GM23338 (cell line): ENCODE measurements at regions not wholly inside any gene's neighbourhood (a gene's known extent, or its start where the extent isn't known, plus 50 kb on each side); places are given as distances from the start of the nearest gene placed in this dataset.

Experiments
- ATAC-seq: fragments of 200-7000 bp; cut with Tn5 transposase; 3 replicates; pipeline ENCODE4 v1.9.1; 2020
- DNase-seq: peaks from one replicate; pipeline ENCODE4 v3.0.0-alpha.2; 2015; ENCODE audit warnings: low spot score
- H2AFZ ChIP-seq: fragments of 200-600 bp; sonication (generic); 2 replicates; pipeline ENCODE4 v1.8.0; 2016; ENCODE audit warnings: antibody characterized with exemption, mild to moderate bottlenecking, moderate library complexity
- H3F3A ChIP-seq: fragments of 200-600 bp; sonication (generic); replicated peaks from 2 replicates; pipeline ENCODE4 v1.8.0; 2017; ENCODE audit warnings: antibody characterized with exemption, mixed run types, low read depth
- H3K27ac ChIP-seq: fragments of 200-600 bp; sonication (generic); 2 replicates; pipeline ENCODE4 v1.6.1; 2016; ENCODE audit warnings: low read depth
- H3K27me3 ChIP-seq: fragments of 200-600 bp; sonication (generic); 2 replicates; pipeline ENCODE4 v1.8.0; 2016; ENCODE audit warnings: mild to moderate bottlenecking, mixed run types, moderate library complexity; ENCODE audit not compliant: insufficient read depth
- H3K36me3 ChIP-seq: fragments of 200-600 bp; sonication (generic); 2 replicates; pipeline ENCODE4 v1.8.0; 2016; ENCODE audit warnings: mild to moderate bottlenecking; ENCODE audit not compliant: insufficient read depth
- H3K4me1 ChIP-seq: fragments of 200-600 bp; sonication (generic); 2 replicates; pipeline ENCODE4 v1.8.0; 2016; ENCODE audit warnings: mild to moderate bottlenecking, moderate library complexity; ENCODE audit not compliant: insufficient read depth
- H3K4me2 ChIP-seq: fragments of 200-600 bp; sonication (generic); 2 replicates; pipeline ENCODE4 v1.7.1; 2017; ENCODE audit warnings: mixed run types
- H3K4me3 ChIP-seq: fragments of 200-600 bp; sonication (generic); 2 replicates; pipeline ENCODE4 v1.6.1; 2016; ENCODE audit warnings: mixed run types
- H3K79me2 ChIP-seq: fragments of 200-600 bp; sonication (generic); replicated peaks from 2 replicates; pipeline ENCODE4 v1.8.0; 2017; ENCODE audit warnings: mild to moderate bottlenecking; ENCODE audit not compliant: insufficient read depth
- H3K9me2 ChIP-seq: fragments of 200-600 bp; sonication (generic); 2 replicates; pipeline ENCODE4 v1.8.0; 2017; ENCODE audit not compliant: insufficient read depth
- H4K20me1 ChIP-seq: fragments of 200-600 bp; sonication (generic); replicated peaks from 2 replicates; pipeline ENCODE4 v1.8.0; 2017; ENCODE audit warnings: mild to moderate bottlenecking; ENCODE audit not compliant: insufficient read depth
- H3K27ac Mint-ChIP-seq: 2 replicates; pipeline ENCODE4 v1.8.0; 2020; ENCODE audit warnings: inconsistent platforms, mild to moderate bottlenecking, moderate library complexity, mixed read lengths
- H3K27me3 Mint-ChIP-seq: 3 replicates; pipeline ENCODE4 v1.8.0; 2022; ENCODE audit warnings: low read depth, mild to moderate bottlenecking, moderate library complexity, mixed read lengths, inconsistent platforms; ENCODE audit not compliant: insufficient read depth, poor library complexity
- H3K36me3 Mint-ChIP-seq: 3 replicates; pipeline ENCODE4 v1.8.0; 2021; ENCODE audit warnings: low read depth, mild to moderate bottlenecking, inconsistent platforms, moderate library complexity, mixed read lengths
- H3K4me1 Mint-ChIP-seq: 3 replicates; pipeline ENCODE4 v1.8.0; 2020; ENCODE audit warnings: mild to moderate bottlenecking, inconsistent platforms, mixed read lengths
- H3K4me3 Mint-ChIP-seq: 3 replicates; pipeline ENCODE4 v1.8.0; 2021; ENCODE audit warnings: moderate library complexity, mild to moderate bottlenecking, inconsistent platforms, mixed read lengths
- H3K9me3 Mint-ChIP-seq: 3 replicates; pipeline ENCODE4 v1.8.0; 2020; ENCODE audit warnings: moderate library complexity, mild to moderate bottlenecking, inconsistent platforms, mixed read lengths
- CREB1 ChIP-seq: fragments of 250-450 bp; sonication (Bioruptor Pico); IDR thresholded peaks from 2 replicates; pipeline ENCODE4 v1.5.0; 2020; ENCODE audit warnings: low read depth, mild to moderate bottlenecking, moderate library complexity
- CTCF ChIP-seq, 2 experiments: fragments of 200-600 bp in 1 of 2; sonication (generic) in 1 of 2; conservative IDR thresholded peaks; 2 replicates each; pipeline versions ENCODE4 v1.5.1 to v1.6.1; 2016 to 2017; ENCODE audit warnings: antibody characterized with exemption in 2 of 2, low read depth in 2 of 2, mild to moderate bottlenecking in 2 of 2, moderate library complexity in 1 of 2
- EZH2 ChIP-seq: fragments of 200-600 bp; sonication (generic); IDR thresholded peaks from one replicate; pipeline ENCODE4 v1.8.0; 2017; ENCODE audit warnings: antibody characterized with exemption, mild to moderate bottlenecking, low read depth; ENCODE audit not compliant: unreplicated experiment
- EZH2phosphoT487 ChIP-seq: fragments of 200-600 bp; sonication (generic); IDR thresholded peaks from one replicate; pipeline ENCODE4 v1.8.1; 2018; ENCODE audit warnings: antibody characterized with exemption; ENCODE audit not compliant: unreplicated experiment
- JUNB ChIP-seq: IDR thresholded peaks from one replicate; pipeline ENCODE4 v1.6.1; 2016; ENCODE audit warnings: antibody characterized with exemption; ENCODE audit not compliant: unreplicated experiment
- NANOG ChIP-seq: IDR thresholded peaks from 2 replicates; pipeline ENCODE4 v1.6.1; 2016; ENCODE audit warnings: antibody characterized with exemption, borderline replicate concordance
- POLR2AphosphoS5 ChIP-seq: IDR thresholded peaks from 2 replicates; pipeline ENCODE4 v1.6.1; 2016; ENCODE audit warnings: antibody characterized with exemption, low read depth
- STAT1 ChIP-seq: IDR thresholded peaks from one replicate; pipeline ENCODE4 v1.6.1; 2016; ENCODE audit warnings: antibody characterized with exemption; ENCODE audit not compliant: unreplicated experiment
- ZNF114 ChIP-seq: fragments of 250-450 bp; sonication (Bioruptor Pico); IDR thresholded peaks from 2 replicates; pipeline ENCODE4 v1.5.0; 2020; ENCODE audit warnings: mild to moderate bottlenecking, moderate library complexity
- ZNF331 ChIP-seq: fragments of 250-450 bp; sonication (Bioruptor Pico); IDR thresholded peaks from 2 replicates; pipeline ENCODE4 v1.5.0; 2020; ENCODE audit warnings: low read depth, mild to moderate bottlenecking, moderate library complexity
- ZNF462 ChIP-seq: fragments of 250-450 bp; sonication (Bioruptor Pico); IDR thresholded peaks from 2 replicates; pipeline ENCODE4 v1.5.0; 2020; ENCODE audit warnings: mild to moderate bottlenecking, moderate library complexity
- TF ChIP-seq, protein P1 (sequence below): IDR thresholded peaks from 2 replicates; pipeline ENCODE4 v1.6.1; 2016; ENCODE audit warnings: antibody characterized with exemption
- TF ChIP-seq, protein P2 (sequence below): IDR thresholded peaks from one replicate; pipeline ENCODE4 v1.6.1; 2018; ENCODE audit warnings: antibody characterized with exemption; ENCODE audit not compliant: unreplicated experiment

DNA sequence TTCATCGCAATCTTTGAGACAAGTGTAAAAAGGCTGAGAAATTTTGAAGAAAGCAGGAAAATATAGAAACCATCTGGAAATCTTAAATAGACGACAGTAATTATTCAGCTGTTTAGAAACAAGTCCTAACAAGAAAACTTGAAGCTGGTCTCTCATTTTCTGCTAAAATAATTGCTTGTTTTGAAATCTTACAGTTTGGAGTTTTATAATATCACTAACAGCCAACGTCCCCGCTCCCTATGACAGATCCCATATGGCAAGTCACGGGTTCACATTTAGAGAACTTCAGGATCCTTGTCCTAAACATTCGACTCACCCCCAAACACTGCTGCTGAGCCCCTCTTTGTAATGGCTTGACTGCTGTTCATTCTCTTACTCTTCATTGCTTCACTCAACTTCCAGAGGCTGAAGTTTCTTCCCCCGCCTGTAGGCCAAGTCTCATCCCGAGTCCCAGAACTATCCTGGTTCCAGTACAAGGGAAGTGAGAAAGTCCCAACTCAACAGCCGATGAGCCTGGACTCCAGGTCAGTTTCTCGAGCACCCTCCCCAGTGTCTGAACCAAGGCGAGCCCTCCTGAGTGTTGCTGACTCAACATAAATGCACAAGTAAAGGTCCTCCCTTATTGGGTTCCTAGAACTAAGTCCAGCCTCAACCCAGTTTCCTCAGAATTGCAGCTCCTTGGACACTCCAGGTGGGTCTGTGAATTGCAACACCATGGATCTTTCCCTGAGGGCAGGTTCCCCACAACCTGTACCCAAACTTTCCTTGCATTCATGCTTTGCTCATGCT lies 93.4 kb upstream of the BACE2 start:
- Histone ChIP-seq H3F3A (no peaks in the 10 kb centered on the region), H4K20me1 (no peaks in the 10 kb centered on the region), H3K9me2 (no peaks in the 10 kb centered on the region), H2AFZ (no peak overlapping the region), H3K79me2 (no peaks in the 10 kb centered on the region), H3K4me3 (no peak overlapping the region), H3K4me1 (no peaks in the 10 kb centered on the region), H3K4me2 (no peak overlapping the region), H3K27me3 (no peaks in the 10 kb centered on the region), H3K36me3 (no peaks in the 10 kb centered on the region; the same call in 1 of the 2 replicates), H3K27ac (no peak overlapping the region)
- H3K4me3 Mint-ChIP-seq = no peak overlapping the region
- ATAC-seq (no peak), DNase-seq (no peak)
- peaks cover 4% of the 10 kb centered on the region for H3K27me3 Mint-ChIP-seq
- no peaks in the 10 kb centered on the region for H3K4me1 Mint-ChIP-seq
- H3K36me3 Mint-ChIP-seq = peaks cover 12% of the 10 kb centered on the region; the same call in 2 of the 3 replicates
- H3K9me3 Mint-ChIP-seq = peaks cover 75% of the 10 kb centered on the region
- no peak overlapping the region for H3K27ac Mint-ChIP-seq
- TF ChIP-seq EZH2phosphoT487 (no peak), JUNB (no peak), NANOG (no peak), STAT1 (no peak), CTCF (conservative IDR thresholded peaks at IDR 0.05; ENCODE audit: low read depth in 2 of 2) (no peak), ZNF331 (no peak), ZNF462 (no peak), CREB1 (no peak), POLR2AphosphoS5 (no peak), EZH2 (no peak), ZNF114 (no peak)
- TF ChIP-seq, protein P1, sequence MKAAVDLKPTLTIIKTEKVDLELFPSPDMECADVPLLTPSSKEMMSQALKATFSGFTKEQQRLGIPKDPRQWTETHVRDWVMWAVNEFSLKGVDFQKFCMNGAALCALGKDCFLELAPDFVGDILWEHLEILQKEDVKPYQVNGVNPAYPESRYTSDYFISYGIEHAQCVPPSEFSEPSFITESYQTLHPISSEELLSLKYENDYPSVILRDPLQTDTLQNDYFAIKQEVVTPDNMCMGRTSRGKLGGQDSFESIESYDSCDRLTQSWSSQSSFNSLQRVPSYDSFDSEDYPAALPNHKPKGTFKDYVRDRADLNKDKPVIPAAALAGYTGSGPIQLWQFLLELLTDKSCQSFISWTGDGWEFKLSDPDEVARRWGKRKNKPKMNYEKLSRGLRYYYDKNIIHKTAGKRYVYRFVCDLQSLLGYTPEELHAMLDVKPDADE = no peak
- TF ChIP-seq, protein P2, sequence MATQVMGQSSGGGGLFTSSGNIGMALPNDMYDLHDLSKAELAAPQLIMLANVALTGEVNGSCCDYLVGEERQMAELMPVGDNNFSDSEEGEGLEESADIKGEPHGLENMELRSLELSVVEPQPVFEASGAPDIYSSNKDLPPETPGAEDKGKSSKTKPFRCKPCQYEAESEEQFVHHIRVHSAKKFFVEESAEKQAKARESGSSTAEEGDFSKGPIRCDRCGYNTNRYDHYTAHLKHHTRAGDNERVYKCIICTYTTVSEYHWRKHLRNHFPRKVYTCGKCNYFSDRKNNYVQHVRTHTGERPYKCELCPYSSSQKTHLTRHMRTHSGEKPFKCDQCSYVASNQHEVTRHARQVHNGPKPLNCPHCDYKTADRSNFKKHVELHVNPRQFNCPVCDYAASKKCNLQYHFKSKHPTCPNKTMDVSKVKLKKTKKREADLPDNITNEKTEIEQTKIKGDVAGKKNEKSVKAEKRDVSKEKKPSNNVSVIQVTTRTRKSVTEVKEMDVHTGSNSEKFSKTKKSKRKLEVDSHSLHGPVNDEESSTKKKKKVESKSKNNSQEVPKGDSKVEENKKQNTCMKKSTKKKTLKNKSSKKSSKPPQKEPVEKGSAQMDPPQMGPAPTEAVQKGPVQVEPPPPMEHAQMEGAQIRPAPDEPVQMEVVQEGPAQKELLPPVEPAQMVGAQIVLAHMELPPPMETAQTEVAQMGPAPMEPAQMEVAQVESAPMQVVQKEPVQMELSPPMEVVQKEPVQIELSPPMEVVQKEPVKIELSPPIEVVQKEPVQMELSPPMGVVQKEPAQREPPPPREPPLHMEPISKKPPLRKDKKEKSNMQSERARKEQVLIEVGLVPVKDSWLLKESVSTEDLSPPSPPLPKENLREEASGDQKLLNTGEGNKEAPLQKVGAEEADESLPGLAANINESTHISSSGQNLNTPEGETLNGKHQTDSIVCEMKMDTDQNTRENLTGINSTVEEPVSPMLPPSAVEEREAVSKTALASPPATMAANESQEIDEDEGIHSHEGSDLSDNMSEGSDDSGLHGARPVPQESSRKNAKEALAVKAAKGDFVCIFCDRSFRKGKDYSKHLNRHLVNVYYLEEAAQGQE = no peak
